DMS114 treated with DMSO at 0.1 percent for 48 hours (cell line): ENCODE measurements at regions not wholly inside any gene's neighbourhood (a gene's known extent, or its start where the extent isn't known, plus 50 kb on each side); places are given as distances from the start of the nearest gene placed in this dataset.
"Not testable (repeated sequence)": the region's sequence is repeated elsewhere in the genome, so short reads cannot be mapped to it uniquely, and the experiment has no call there.

Source experiments
- DNase-seq: peaks from one replicate; lab custom pipeline; 2025; ENCODE audit not compliant: unreplicated experiment; lab: John Stamatoyannopoulos, UW

GRCh38 chr12:67034110-67034879 lies 234.9 kb upstream of the CAND1 start:
- no peak for DNase-seq

GRCh38 chr12:67035121-67035520 lies 234.0 kb upstream of the CAND1 start:
- no peak for DNase-seq

- no peak for DNase-seq
Observed at GRCh38 chr12:67038486-67038885, 230.7 kb upstream of the CAND1 start.

- DNase-seq, result no peak
Observed at GRCh38 chr12:67039995-67040860, 228.9 kb upstream of the CAND1 start.

- no peak for DNase-seq
Observed at GRCh38 chr12:67040861-67041137, 228.4 kb upstream of the CAND1 start.

- no peak for DNase-seq
Observed at GRCh38 chr12:67042697-67043131, 226.4 kb upstream of the CAND1 start.

GRCh38 chr12:67043771-67044170 lies 225.4 kb upstream of the CAND1 start:
- DNase-seq, result no peak

- DNase-seq, result no peak
Observed at GRCh38 chr12:67045650-67046049, 223.5 kb upstream of the CAND1 start.

- no peak for DNase-seq
Observed at GRCh38 chr12:67046062-67046461, 223.1 kb upstream of the CAND1 start.

- DNase-seq, result no peak
Observed at GRCh38 chr12:67047634-67048033, 221.5 kb upstream of the CAND1 start.

GRCh38 chr12:67048371-67048770 lies 220.8 kb upstream of the CAND1 start:
- no peak for DNase-seq

- DNase-seq, result not testable (repeated sequence)
Observed at GRCh38 chr12:67049199-67049598, 220.0 kb upstream of the CAND1 start.

GRCh38 chr12:67052981-67053380 lies 216.2 kb upstream of the CAND1 start:
- DNase-seq, result no peak

- no peak for DNase-seq
Observed at GRCh38 chr12:67056329-67056728, 212.8 kb upstream of the CAND1 start.

GRCh38 chr12:67057072-67057471 lies 212.1 kb upstream of the CAND1 start:
- DNase-seq, result no peak

GRCh38 chr12:67062193-67062592 lies 207.0 kb upstream of the CAND1 start:
- no peak for DNase-seq

- DNase-seq, result no peak
Observed at GRCh38 chr12:67067453-67068203, 201.5 kb upstream of the CAND1 start.

GRCh38 chr12:67068204-67068731 lies 200.9 kb upstream of the CAND1 start:
- DNase-seq, result no peak

GRCh38 chr12:67068761-67069450 lies 200.3 kb upstream of the CAND1 start:
- no peak for DNase-seq

- DNase-seq, result peak; percentile 31
Observed at GRCh38 chr12:67069451-67070306, 199.5 kb upstream of the CAND1 start.
